GM23338 (cell line): ENCODE measurements at regions not wholly inside any gene's neighbourhood (a gene's known extent, or its start where the extent isn't known, plus 50 kb on each side); places are given as distances from the start of the nearest gene placed in this dataset.

Source experiments
- ATAC-seq: fragments of 200-7000 bp; cut with Tn5 transposase; 3 replicates; pipeline ENCODE4 v1.9.1; 2020
- DNase-seq: peaks from one replicate; pipeline ENCODE4 v3.0.0-alpha.2; 2015; ENCODE audit warnings: low spot score
- H2AFZ ChIP-seq: fragments of 200-600 bp; sonication (generic); 2 replicates; pipeline ENCODE4 v1.8.0; 2016; ENCODE audit warnings: antibody characterized with exemption, mild to moderate bottlenecking, moderate library complexity
- H3F3A ChIP-seq: fragments of 200-600 bp; sonication (generic); replicated peaks from 2 replicates; pipeline ENCODE4 v1.8.0; 2017; ENCODE audit warnings: antibody characterized with exemption, mixed run types, low read depth
- H3K27ac ChIP-seq: fragments of 200-600 bp; sonication (generic); 2 replicates; pipeline ENCODE4 v1.6.1; 2016; ENCODE audit warnings: low read depth
- H3K27me3 ChIP-seq: fragments of 200-600 bp; sonication (generic); 2 replicates; pipeline ENCODE4 v1.8.0; 2016; ENCODE audit warnings: mild to moderate bottlenecking, mixed run types, moderate library complexity; ENCODE audit not compliant: insufficient read depth
- H3K36me3 ChIP-seq: fragments of 200-600 bp; sonication (generic); 2 replicates; pipeline ENCODE4 v1.8.0; 2016; ENCODE audit warnings: mild to moderate bottlenecking; ENCODE audit not compliant: insufficient read depth
- H3K4me1 ChIP-seq: fragments of 200-600 bp; sonication (generic); 2 replicates; pipeline ENCODE4 v1.8.0; 2016; ENCODE audit warnings: mild to moderate bottlenecking, moderate library complexity; ENCODE audit not compliant: insufficient read depth
- H3K4me2 ChIP-seq: fragments of 200-600 bp; sonication (generic); 2 replicates; pipeline ENCODE4 v1.7.1; 2017; ENCODE audit warnings: mixed run types
- H3K4me3 ChIP-seq: fragments of 200-600 bp; sonication (generic); 2 replicates; pipeline ENCODE4 v1.6.1; 2016; ENCODE audit warnings: mixed run types
- H3K79me2 ChIP-seq: fragments of 200-600 bp; sonication (generic); replicated peaks from 2 replicates; pipeline ENCODE4 v1.8.0; 2017; ENCODE audit warnings: mild to moderate bottlenecking; ENCODE audit not compliant: insufficient read depth
- H3K9me2 ChIP-seq: fragments of 200-600 bp; sonication (generic); 2 replicates; pipeline ENCODE4 v1.8.0; 2017; ENCODE audit not compliant: insufficient read depth
- H4K20me1 ChIP-seq: fragments of 200-600 bp; sonication (generic); replicated peaks from 2 replicates; pipeline ENCODE4 v1.8.0; 2017; ENCODE audit warnings: mild to moderate bottlenecking; ENCODE audit not compliant: insufficient read depth
- H3K27ac Mint-ChIP-seq: 2 replicates; pipeline ENCODE4 v1.8.0; 2020; ENCODE audit warnings: inconsistent platforms, mild to moderate bottlenecking, moderate library complexity, mixed read lengths
- H3K27me3 Mint-ChIP-seq: 3 replicates; pipeline ENCODE4 v1.8.0; 2022; ENCODE audit warnings: low read depth, mild to moderate bottlenecking, moderate library complexity, mixed read lengths, inconsistent platforms; ENCODE audit not compliant: insufficient read depth, poor library complexity
- H3K36me3 Mint-ChIP-seq: 3 replicates; pipeline ENCODE4 v1.8.0; 2021; ENCODE audit warnings: low read depth, mild to moderate bottlenecking, inconsistent platforms, moderate library complexity, mixed read lengths
- H3K4me1 Mint-ChIP-seq: 3 replicates; pipeline ENCODE4 v1.8.0; 2020; ENCODE audit warnings: mild to moderate bottlenecking, inconsistent platforms, mixed read lengths
- H3K4me3 Mint-ChIP-seq: 3 replicates; pipeline ENCODE4 v1.8.0; 2021; ENCODE audit warnings: moderate library complexity, mild to moderate bottlenecking, inconsistent platforms, mixed read lengths
- H3K9me3 Mint-ChIP-seq: 3 replicates; pipeline ENCODE4 v1.8.0; 2020; ENCODE audit warnings: moderate library complexity, mild to moderate bottlenecking, inconsistent platforms, mixed read lengths
- CREB1 ChIP-seq: fragments of 250-450 bp; sonication (Bioruptor Pico); IDR thresholded peaks from 2 replicates; pipeline ENCODE4 v1.5.0; 2020; ENCODE audit warnings: low read depth, mild to moderate bottlenecking, moderate library complexity
- CTCF ChIP-seq, 2 experiments: fragments of 200-600 bp in 1 of 2; sonication (generic) in 1 of 2; conservative IDR thresholded peaks; 2 replicates each; pipeline versions ENCODE4 v1.5.1 to v1.6.1; 2016 to 2017; ENCODE audit warnings: antibody characterized with exemption in 2 of 2, low read depth in 2 of 2, mild to moderate bottlenecking in 2 of 2, moderate library complexity in 1 of 2
- ETS1 ChIP-seq: IDR thresholded peaks from 2 replicates; pipeline ENCODE4 v1.6.1; 2016; ENCODE audit warnings: antibody characterized with exemption
- EZH2 ChIP-seq: fragments of 200-600 bp; sonication (generic); IDR thresholded peaks from one replicate; pipeline ENCODE4 v1.8.0; 2017; ENCODE audit warnings: antibody characterized with exemption, mild to moderate bottlenecking, low read depth; ENCODE audit not compliant: unreplicated experiment
- EZH2phosphoT487 ChIP-seq: fragments of 200-600 bp; sonication (generic); IDR thresholded peaks from one replicate; pipeline ENCODE4 v1.8.1; 2018; ENCODE audit warnings: antibody characterized with exemption; ENCODE audit not compliant: unreplicated experiment
- JUNB ChIP-seq: IDR thresholded peaks from one replicate; pipeline ENCODE4 v1.6.1; 2016; ENCODE audit warnings: antibody characterized with exemption; ENCODE audit not compliant: unreplicated experiment
- NANOG ChIP-seq: IDR thresholded peaks from 2 replicates; pipeline ENCODE4 v1.6.1; 2016; ENCODE audit warnings: antibody characterized with exemption, borderline replicate concordance
- POLR2AphosphoS5 ChIP-seq: IDR thresholded peaks from 2 replicates; pipeline ENCODE4 v1.6.1; 2016; ENCODE audit warnings: antibody characterized with exemption, low read depth
- REST ChIP-seq: IDR thresholded peaks from one replicate; pipeline ENCODE4 v1.6.1; 2018; ENCODE audit warnings: antibody characterized with exemption; ENCODE audit not compliant: unreplicated experiment
- STAT1 ChIP-seq: IDR thresholded peaks from one replicate; pipeline ENCODE4 v1.6.1; 2016; ENCODE audit warnings: antibody characterized with exemption; ENCODE audit not compliant: unreplicated experiment
- ZNF114 ChIP-seq: fragments of 250-450 bp; sonication (Bioruptor Pico); IDR thresholded peaks from 2 replicates; pipeline ENCODE4 v1.5.0; 2020; ENCODE audit warnings: mild to moderate bottlenecking, moderate library complexity
- ZNF331 ChIP-seq: fragments of 250-450 bp; sonication (Bioruptor Pico); IDR thresholded peaks from 2 replicates; pipeline ENCODE4 v1.5.0; 2020; ENCODE audit warnings: low read depth, mild to moderate bottlenecking, moderate library complexity
- ZNF462 ChIP-seq: fragments of 250-450 bp; sonication (Bioruptor Pico); IDR thresholded peaks from 2 replicates; pipeline ENCODE4 v1.5.0; 2020; ENCODE audit warnings: mild to moderate bottlenecking, moderate library complexity

GRCh38 chr6:139625081-139625939, 250.9 kb upstream of the CITED2 start:
- H3K4me3 Mint-ChIP-seq, result no peak overlapping the region
- TF ChIP-seq ETS1, result no peak
- no peak for TF ChIP-seq REST
- TF ChIP-seq ZNF462 (CRISPR knock-in tag), result no peak
- no peak for TF ChIP-seq STAT1
- TF ChIP-seq CTCF (conservative IDR thresholded peaks at IDR 0.05; ENCODE audit: low read depth in 2 of 2), result no peak
- no peak for TF ChIP-seq NANOG
- no peak for TF ChIP-seq EZH2phosphoT487
- no peak for TF ChIP-seq EZH2
- no peak for TF ChIP-seq JUNB
- no peak for TF ChIP-seq ZNF114 (CRISPR knock-in tag)
- TF ChIP-seq CREB1, result no peak
- no peak for TF ChIP-seq POLR2AphosphoS5
- TF ChIP-seq ZNF331 (CRISPR knock-in tag), result no peak
- no peaks in the 10 kb centered on the region for H4K20me1 ChIP-seq
- H3K27ac ChIP-seq, result no peak overlapping the region
- no peak overlapping the region for H3K27ac Mint-ChIP-seq
- DNase-seq (no peak), ATAC-seq (no peak)
- H3K4me2 ChIP-seq, result no peak overlapping the region; the same call in 1 of the 2 replicates
- H3K27me3 ChIP-seq, result no peaks in the 10 kb centered on the region
- H3F3A ChIP-seq, result no peaks in the 10 kb centered on the region
- H3K79me2 ChIP-seq, result no peaks in the 10 kb centered on the region
- no peak overlapping the region for H3K4me3 ChIP-seq
- peaks cover 16% of the 10 kb centered on the region for H3K27me3 Mint-ChIP-seq
- H3K36me3 ChIP-seq, result no peaks in the 10 kb centered on the region
- H3K9me3 Mint-ChIP-seq, result peaks cover 3% of the 10 kb centered on the region; the same call in 2 of the 3 replicates
- peaks cover 24% of the 10 kb centered on the region for H3K4me1 ChIP-seq
- no peak overlapping the region; the same call in 1 of the 2 replicates for H2AFZ ChIP-seq
- peaks cover 8% of the 10 kb centered on the region; the same call in 1 of the 2 replicates for H3K9me2 ChIP-seq
- peaks cover 26% of the 10 kb centered on the region for H3K4me1 Mint-ChIP-seq
- H3K36me3 Mint-ChIP-seq, result peaks cover 9% of the 10 kb centered on the region; the same call in 2 of the 3 replicates
